ENCODE measurements at regions not wholly inside any gene's neighbourhood (a gene's known extent, or its start where the extent isn't known, plus 50 kb on each side); places are given as distances from the start of the nearest gene placed in this dataset.

DNA sequence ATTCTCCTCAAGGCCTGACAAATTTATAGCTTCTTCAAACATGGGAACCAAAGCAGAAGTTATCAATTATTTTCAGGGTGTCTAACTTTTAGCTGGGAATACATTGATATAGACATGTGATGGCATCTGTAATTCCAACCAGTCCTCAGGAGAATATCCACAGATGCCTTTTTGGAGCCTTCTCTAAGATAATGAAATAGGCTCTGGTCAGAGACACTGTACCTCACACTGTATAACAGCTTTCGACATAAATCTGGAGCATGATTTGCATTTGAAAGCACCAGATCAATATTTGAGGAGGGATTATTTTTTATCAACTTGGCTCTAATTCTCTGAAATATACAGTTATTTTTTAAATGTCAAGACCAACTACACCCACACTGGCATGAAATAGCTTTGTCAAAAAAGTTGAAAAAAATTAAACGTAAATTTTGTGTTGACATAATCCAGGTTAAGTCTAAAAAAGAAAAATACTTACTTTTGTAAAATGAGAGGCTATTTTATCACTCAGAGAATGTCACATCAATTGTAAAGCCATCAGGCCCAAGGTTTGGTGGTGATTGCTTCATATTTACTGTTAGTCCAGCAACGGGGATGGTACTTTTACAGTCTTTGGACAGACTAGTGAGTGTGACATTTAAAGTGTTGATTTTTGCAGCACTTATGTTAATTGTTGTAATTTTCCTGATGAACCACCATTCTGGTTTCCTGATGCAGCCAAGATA is 177.0 kb upstream of the SP8 start:
- TF ChIP-seq, protein P1, sequence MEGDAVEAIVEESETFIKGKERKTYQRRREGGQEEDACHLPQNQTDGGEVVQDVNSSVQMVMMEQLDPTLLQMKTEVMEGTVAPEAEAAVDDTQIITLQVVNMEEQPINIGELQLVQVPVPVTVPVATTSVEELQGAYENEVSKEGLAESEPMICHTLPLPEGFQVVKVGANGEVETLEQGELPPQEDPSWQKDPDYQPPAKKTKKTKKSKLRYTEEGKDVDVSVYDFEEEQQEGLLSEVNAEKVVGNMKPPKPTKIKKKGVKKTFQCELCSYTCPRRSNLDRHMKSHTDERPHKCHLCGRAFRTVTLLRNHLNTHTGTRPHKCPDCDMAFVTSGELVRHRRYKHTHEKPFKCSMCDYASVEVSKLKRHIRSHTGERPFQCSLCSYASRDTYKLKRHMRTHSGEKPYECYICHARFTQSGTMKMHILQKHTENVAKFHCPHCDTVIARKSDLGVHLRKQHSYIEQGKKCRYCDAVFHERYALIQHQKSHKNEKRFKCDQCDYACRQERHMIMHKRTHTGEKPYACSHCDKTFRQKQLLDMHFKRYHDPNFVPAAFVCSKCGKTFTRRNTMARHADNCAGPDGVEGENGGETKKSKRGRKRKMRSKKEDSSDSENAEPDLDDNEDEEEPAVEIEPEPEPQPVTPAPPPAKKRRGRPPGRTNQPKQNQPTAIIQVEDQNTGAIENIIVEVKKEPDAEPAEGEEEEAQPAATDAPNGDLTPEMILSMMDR (IDR thresholded peaks at IDR 0.05): no peak
- TF ChIP-seq EZH2phosphoT487 (IDR thresholded peaks at IDR 0.05): no peak
- no peak for TF ChIP-seq EZH2 (IDR thresholded peaks at IDR 0.05)

Data from neural progenitor cell (in vitro differentiated cells).